Thymus (tissue), 11 donors: ENCODE measurements at regions not wholly inside any gene's neighbourhood (a gene's known extent, or its start where the extent isn't known, plus 50 kb on each side); places are given as distances from the start of the nearest gene placed in this dataset.

Source experiments
- DNase-seq, 9 donors: peaks; one replicate each; pipeline ENCODE4 v3.0.0-alpha.2; 2013; ENCODE audit warnings: low spot score in 9 of 9, low read depth in 6 of 9, missing footprints in 1 of 9
- H3K27ac ChIP-seq, 2 donors: one replicate each; pipeline ENCODE4 v1.5.1; 2013; ENCODE audit warnings: control low read depth in 1 of 2, low read depth in 1 of 2, low read length in 1 of 2, mild to moderate bottlenecking in 1 of 2, moderate library complexity in 1 of 2
- H3K27me3 ChIP-seq, 2 donors: one replicate each; pipeline ENCODE4 v1.5.1; 2013; ENCODE audit warnings: low read length in 1 of 2; ENCODE audit not compliant: control insufficient read depth in 2 of 2, insufficient read depth in 1 of 2
- H3K36me3 ChIP-seq, 2 donors: one replicate each; pipeline ENCODE4 v1.5.1; 2013; ENCODE audit warnings: low read length in 1 of 2, mild to moderate bottlenecking in 1 of 2, moderate library complexity in 1 of 2; ENCODE audit not compliant: control insufficient read depth in 2 of 2, insufficient read depth in 2 of 2
- H3K4me1 ChIP-seq, 2 donors: one replicate each; pipeline ENCODE4 v1.5.1; 2013; ENCODE audit warnings: low read length in 2 of 2; ENCODE audit not compliant: control insufficient read depth in 2 of 2, insufficient read depth in 2 of 2
- H3K4me3 ChIP-seq, 2 donors: one replicate each; pipeline ENCODE4 v1.5.1; 2013; ENCODE audit warnings: low read length in 2 of 2, control low read depth in 1 of 2, mild to moderate bottlenecking in 1 of 2
- H3K9me3 ChIP-seq, 2 donors: one replicate each; pipeline ENCODE4 v1.5.1; 2013; ENCODE audit warnings: low read length in 1 of 2, mild to moderate bottlenecking in 1 of 2; ENCODE audit not compliant: control insufficient read depth in 2 of 2, insufficient read depth in 1 of 2
- WGBS: extraction: QIAGEN DNeasy Blood & Tissue Kit; methylation state at CpG from one replicate; pipeline ENCODE4 v1.1.7; 2013; 5-methylcytosine and 5-hydroxymethylcytosine counted together
- donor health status: healthy.

DNA sequence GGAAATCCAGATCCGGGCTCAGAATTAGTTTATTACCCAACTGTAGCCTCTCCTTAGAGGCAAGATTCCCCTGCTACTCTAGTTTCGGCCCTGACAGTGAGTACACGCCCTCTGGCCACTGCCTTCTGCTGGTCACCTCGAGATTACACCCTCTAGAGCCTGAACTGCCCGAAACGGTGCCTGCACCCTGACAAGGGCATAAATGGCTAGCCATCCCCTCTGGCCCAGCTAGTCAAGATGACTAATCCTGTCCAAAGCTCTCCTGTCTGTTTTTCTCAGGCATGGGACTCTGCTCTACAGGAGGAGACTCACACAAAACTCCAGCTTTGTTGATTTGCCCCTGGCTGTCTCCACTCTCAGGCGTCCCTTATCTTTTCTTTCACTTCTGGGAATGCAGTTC is 150.5 kb upstream of the UBE2E2 start:
- H3K36me3 ChIP-seq = no peaks in the 10 kb centered on the region
- no peak overlapping the region for H3K4me3 ChIP-seq
- H3K27ac ChIP-seq = no peak overlapping the region
- H3K9me3 ChIP-seq = no peaks in the 10 kb centered on the region
- H3K4me1 ChIP-seq = peaks cover 0 to 6% of the 10 kb centered on the region in 2 donors
- 96% methylated on average over 7 of the region's 7 CpGs for WGBS
- no peaks in the 10 kb centered on the region for H3K27me3 ChIP-seq
- no peak for DNase-seq

DNA sequence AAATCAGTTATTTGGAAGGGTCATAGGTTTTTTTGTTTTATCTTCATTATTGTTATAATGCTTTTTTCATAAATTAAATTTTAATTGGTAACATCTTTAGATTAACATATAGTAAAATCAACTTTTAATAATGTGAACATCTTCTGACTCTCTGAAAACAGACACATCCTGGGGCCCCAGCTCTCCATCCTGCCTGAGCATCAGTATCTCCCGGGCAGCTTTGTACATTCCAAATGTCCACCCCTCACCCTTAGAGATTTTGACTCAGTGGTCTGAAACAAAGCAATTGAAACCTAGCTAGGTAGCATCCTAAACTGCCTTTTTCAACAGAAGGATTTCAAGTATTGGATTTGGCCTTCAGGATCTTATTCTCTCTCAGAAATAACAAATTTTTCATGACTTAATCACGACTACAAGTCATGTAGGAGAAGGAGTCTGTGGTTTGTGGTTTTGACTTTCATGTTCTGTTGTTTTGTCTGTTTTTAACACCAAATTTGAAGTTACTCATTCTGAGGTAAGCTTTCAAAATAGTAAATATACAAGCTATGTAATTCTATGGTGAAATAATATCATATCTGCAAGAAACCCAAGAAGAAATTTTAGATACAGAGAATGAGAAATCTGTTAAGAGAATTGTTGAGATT is 147.3 kb upstream of the UBE2E2 start:
- Histone ChIP-seq H3K4me1 (peaks cover 0 to 6% of the 10 kb centered on the region in 2 donors), H3K36me3 (no peaks in the 10 kb centered on the region), H3K27me3 (no peaks in the 10 kb centered on the region), H3K4me3 (no peak overlapping the region), H3K9me3 (no peaks in the 10 kb centered on the region), H3K27ac (no peak overlapping the region)
- peak in 4 of 9 donors; percentile 13 to 72 (median 40) for DNase-seq
- WGBS = 9% methylated on average over 2 of the region's 2 CpGs

GRCh38 chr3:23062582-23062981 is 140.5 kb upstream of the UBE2E2 start:
- no peak overlapping the region for H3K4me3 ChIP-seq
- H3K27ac ChIP-seq = no peak overlapping the region
- no peak for DNase-seq
- 97% methylated on average over 1 of the region's 1 CpG for WGBS
- H3K36me3 ChIP-seq = no peaks in the 10 kb centered on the region
- H3K9me3 ChIP-seq = no peaks in the 10 kb centered on the region
- H3K27me3 ChIP-seq = no peaks in the 10 kb centered on the region
- no peaks in the 10 kb centered on the region for H3K4me1 ChIP-seq

DNA sequence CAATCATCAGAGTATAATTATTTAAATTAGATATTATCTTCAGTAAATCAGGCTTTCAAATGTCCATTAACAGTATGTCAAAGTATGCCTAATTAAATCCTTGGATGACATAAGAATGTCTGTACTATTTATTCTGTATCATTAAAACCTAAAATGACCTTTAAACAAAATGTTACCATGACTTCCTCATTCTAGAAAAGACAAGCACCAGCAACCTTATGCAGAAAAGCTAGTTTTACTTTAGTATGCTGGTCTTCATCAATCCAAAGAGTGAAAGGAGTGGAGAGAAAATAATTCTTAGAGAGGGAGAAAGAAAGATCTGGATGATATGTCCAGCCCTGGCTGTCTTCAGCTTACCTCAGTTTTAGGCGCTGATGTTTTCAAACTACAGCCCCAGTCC is 140.1 kb upstream of the UBE2E2 start:
- Histone ChIP-seq H3K9me3 (no peaks in the 10 kb centered on the region), H3K36me3 (no peaks in the 10 kb centered on the region), H3K4me1 (no peaks in the 10 kb centered on the region), H3K27ac (no peak overlapping the region), H3K27me3 (no peaks in the 10 kb centered on the region), H3K4me3 (no peak overlapping the region)
- no peak for DNase-seq
- WGBS = 98% methylated on average over 1 of the region's 1 CpG

DNA sequence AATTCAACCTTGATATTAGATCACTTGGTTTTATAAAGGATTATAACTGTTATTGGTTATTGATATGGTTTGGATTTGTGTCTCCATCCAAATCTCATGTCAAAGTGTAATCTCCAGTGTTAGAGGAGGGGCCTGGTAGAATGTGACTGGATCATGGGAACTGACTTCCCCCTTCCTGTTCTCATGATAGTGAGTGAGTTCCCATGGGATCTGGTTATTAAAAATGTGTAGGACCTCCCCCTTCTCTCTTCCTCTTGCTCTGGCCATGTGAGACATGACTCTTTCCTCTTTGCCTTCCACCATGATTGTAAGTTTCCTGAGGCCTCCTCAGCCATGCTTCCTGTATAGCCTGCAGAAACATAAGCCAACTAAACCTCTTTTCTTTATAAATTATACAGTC is 136.0 kb upstream of the UBE2E2 start:
- no peak for DNase-seq
- no peaks in the 10 kb centered on the region for H3K27me3 ChIP-seq
- H3K36me3 ChIP-seq = no peaks in the 10 kb centered on the region
- peaks cover 2 to 16% of the 10 kb centered on the region in 2 donors for H3K4me1 ChIP-seq
- no peaks in the 10 kb centered on the region for H3K9me3 ChIP-seq
- no peak overlapping the region for H3K4me3 ChIP-seq
- H3K27ac ChIP-seq = no peak overlapping the region

DNA sequence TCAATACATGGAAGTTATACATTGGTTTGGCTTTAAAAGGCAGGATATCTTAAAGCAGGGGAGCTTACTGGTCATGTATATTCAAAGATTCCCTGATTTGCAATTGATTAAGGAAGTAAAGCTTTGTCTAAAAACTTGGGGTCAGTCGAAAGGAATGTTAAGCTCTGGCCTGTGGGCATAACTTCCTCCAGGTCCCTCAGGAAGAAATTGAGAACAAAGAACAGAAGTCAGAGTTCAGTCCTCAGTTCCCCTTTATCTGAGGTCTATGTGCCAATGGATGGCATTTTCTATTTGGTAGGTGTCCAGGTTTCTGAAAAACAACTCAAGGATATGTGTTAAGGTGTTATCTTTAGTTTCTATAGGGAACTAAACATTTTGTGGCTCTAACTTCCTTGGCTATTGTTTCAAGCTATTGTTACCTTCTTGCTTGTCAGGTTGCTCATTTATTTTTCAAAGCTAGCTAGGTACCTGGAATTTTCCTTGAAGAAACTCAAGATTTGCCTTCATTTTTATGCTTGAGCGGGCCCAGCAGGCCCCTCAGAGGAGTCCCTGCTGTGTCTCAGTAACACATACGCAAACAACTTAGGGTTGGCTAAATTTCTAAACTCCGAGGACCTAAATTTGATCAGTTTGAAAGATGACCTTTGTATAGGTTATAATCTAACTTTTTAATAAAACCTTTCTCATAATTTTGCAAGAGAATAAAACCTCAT is 135.0 kb upstream of the UBE2E2 start:
- WGBS = 92% methylated on average over 4 of the region's 4 CpGs
- H3K27ac ChIP-seq = no peak overlapping the region
- DNase-seq = no peak
- peaks cover 2 to 22% of the 10 kb centered on the region in 2 donors for H3K4me1 ChIP-seq
- no peaks in the 10 kb centered on the region for H3K9me3 ChIP-seq
- no peak overlapping the region for H3K4me3 ChIP-seq
- H3K36me3 ChIP-seq = no peaks in the 10 kb centered on the region
- no peaks in the 10 kb centered on the region for H3K27me3 ChIP-seq

- peak overlapping the region; percentile 31 to 58 for H3K27ac ChIP-seq
- H3K27me3 ChIP-seq = no peaks in the 10 kb centered on the region
- H3K4me3 ChIP-seq = no peak overlapping the region
- no peaks in the 10 kb centered on the region for H3K9me3 ChIP-seq
- H3K36me3 ChIP-seq = no peaks in the 10 kb centered on the region
- peak in 1 of 9 donors; percentile 21 for DNase-seq
- 0% methylated on average over 2 of the region's 2 CpGs for WGBS
- H3K4me1 ChIP-seq = peaks cover 2 to 22% of the 10 kb centered on the region in 2 donors
These were observed 131.8 kb upstream of the UBE2E2 start for GRCh38 chr3:23071296-23071695.

DNA sequence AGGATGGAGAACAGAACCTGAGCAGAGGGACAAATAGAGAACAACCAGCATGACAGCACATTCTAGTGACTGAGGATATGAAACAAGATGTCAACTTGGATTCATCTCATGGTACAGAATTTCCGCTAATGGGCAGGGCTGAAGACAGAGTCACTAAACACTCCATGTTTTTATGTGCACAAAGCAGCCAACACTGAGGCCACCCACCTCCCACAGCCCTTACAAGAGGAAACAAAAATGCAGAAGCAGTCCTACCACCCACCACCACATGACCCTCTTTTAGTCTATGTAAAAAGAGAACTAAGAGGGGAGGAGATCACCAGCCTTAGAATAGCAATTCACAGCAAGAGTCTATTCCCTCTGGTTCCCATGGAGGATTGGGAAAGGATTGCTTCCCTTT is 131.4 kb upstream of the UBE2E2 start:
- peak in 1 of 9 donors; percentile 33 for DNase-seq
- Histone ChIP-seq H3K36me3 (no peaks in the 10 kb centered on the region), H3K27ac (peak overlapping the region in 1 of 2 donors; percentile 58), H3K9me3 (no peaks in the 10 kb centered on the region), H3K27me3 (no peaks in the 10 kb centered on the region), H3K4me1 (peaks cover 2 to 22% of the 10 kb centered on the region in 2 donors), H3K4me3 (no peak overlapping the region)
- WGBS = 25% methylated on average over 1 of the region's 1 CpG

GRCh38 chr3:23072693-23073092 is 130.4 kb upstream of the UBE2E2 start:
- H3K36me3 ChIP-seq = no peaks in the 10 kb centered on the region
- H3K4me3 ChIP-seq = no peak overlapping the region
- no peak for DNase-seq
- no peaks in the 10 kb centered on the region for H3K9me3 ChIP-seq
- no peak overlapping the region for H3K27ac ChIP-seq
- H3K4me1 ChIP-seq = peaks cover 2 to 22% of the 10 kb centered on the region in 2 donors
- no peaks in the 10 kb centered on the region for H3K27me3 ChIP-seq
- 87% methylated on average over 1 of the region's 1 CpG for WGBS
